NCI-H82 treated with DMSO at 0.1 percent for 48 hours (cell line): ENCODE measurements at regions not wholly inside any gene's neighbourhood (a gene's known extent, or its start where the extent isn't known, plus 50 kb on each side); places are given as distances from the start of the nearest gene placed in this dataset.

Experiments used
- DNase-seq: peaks from one replicate; lab custom pipeline; 2025; ENCODE audit not compliant: unreplicated experiment; lab: John Stamatoyannopoulos, UW

GRCh38 chr18:77896586-77897252 is 647.1 kb downstream of the GALR1 start:
- no peak for DNase-seq

- DNase-seq, result no peak
These were observed 648.0 kb downstream of the GALR1 start for GRCh38 chr18:77897606-77898005.

GRCh38 chr18:77899972-77900754 is 650.5 kb downstream of the GALR1 start:
- DNase-seq, result no peak

- DNase-seq, result no peak
These were observed 655.4 kb downstream of the GALR1 start for GRCh38 chr18:77905011-77905410.

GRCh38 chr18:77905449-77906055 is 655.9 kb downstream of the GALR1 start:
- no peak for DNase-seq

- DNase-seq, result no peak
These were observed 656.6 kb downstream of the GALR1 start for GRCh38 chr18:77906103-77906892.

- DNase-seq, result no peak
These were observed 660.7 kb downstream of the GALR1 start for GRCh38 chr18:77910347-77910746.

- no peak for DNase-seq
These were observed 662.4 kb downstream of the GALR1 start for GRCh38 chr18:77911971-77912605.

GRCh38 chr18:77918730-77919129 is 669.1 kb downstream of the GALR1 start:
- no peak for DNase-seq

GRCh38 chr18:77919923-77920322 is 670.3 kb downstream of the GALR1 start:
- no peak for DNase-seq

GRCh38 chr18:77935342-77935741 is 685.7 kb downstream of the GALR1 start:
- DNase-seq, result no peak

- no peak for DNase-seq
These were observed 690.9 kb downstream of the GALR1 start for GRCh38 chr18:77940566-77940965.

GRCh38 chr18:77944533-77944932 is 694.9 kb downstream of the GALR1 start:
- DNase-seq, result no peak

GRCh38 chr18:77948567-77948966 is 698.9 kb downstream of the GALR1 start:
- DNase-seq, result no peak

GRCh38 chr18:77949355-77949973 is 699.8 kb downstream of the GALR1 start:
- DNase-seq, result no peak

GRCh38 chr18:77959248-77959647 is 709.6 kb downstream of the GALR1 start:
- peak; percentile 39 for DNase-seq

GRCh38 chr18:77960791-77961410 is 711.3 kb downstream of the GALR1 start:
- DNase-seq, result peak; percentile 36

GRCh38 chr18:77967071-77967470 is 717.4 kb downstream of the GALR1 start:
- DNase-seq, result no peak

GRCh38 chr18:77967791-77968190 is 718.1 kb downstream of the GALR1 start:
- DNase-seq, result no peak

GRCh38 chr18:77969972-77970371 is 720.3 kb downstream of the GALR1 start:
- no peak for DNase-seq
